CD4-positive, alpha-beta memory T cell (primary cell): ENCODE measurements at regions not wholly inside any gene's neighbourhood (a gene's known extent, or its start where the extent isn't known, plus 50 kb on each side); places are given as distances from the start of the nearest gene placed in this dataset.
"Not testable (repeated sequence)": the region's sequence is repeated elsewhere in the genome, so short reads cannot be mapped to it uniquely, and the experiment has no call there.

Source experiments
- CTCF ChIA-PET: fragments of 350-600 bp; sonication (Branson Sonifier 250); formaldehyde crosslinking; loops from one replicate; lab custom pipeline; 2021; ENCODE audit warnings: inconsistent platforms; ENCODE audit not compliant: partially characterized antibody; lab: Charles Lee
- POLR2A ChIA-PET: fragments of 350-600 bp; sonication (Branson Sonifier 250); formaldehyde crosslinking; loops from one replicate; lab custom pipeline; 2021; ENCODE audit not compliant: partially characterized antibody; lab: Charles Lee
- DNase-seq, 5 donors: peaks; one replicate each; pipeline versions ENCODE4 v3.0.0 to v3.0.0-alpha.2; 2020 to 2022; ENCODE audit warnings: mixed read lengths in 1 of 5
- H3K27ac ChIP-seq: one replicate; pipeline ENCODE4 v1.7.0; 2013; ENCODE audit warnings: low read depth, low read length
- H3K27me3 ChIP-seq: 2 replicates; pipeline ENCODE4 v1.7.0; 2013; ENCODE audit warnings: mild to moderate bottlenecking, low read length, moderate library complexity; ENCODE audit not compliant: insufficient read depth
- H3K36me3 ChIP-seq: 2 replicates; pipeline ENCODE4 v1.7.0; 2013; ENCODE audit warnings: mild to moderate bottlenecking, low read length, moderate library complexity; ENCODE audit not compliant: insufficient read depth
- H3K4me1 ChIP-seq: 2 replicates; pipeline ENCODE4 v1.7.0; 2013; ENCODE audit warnings: mild to moderate bottlenecking, low read length, moderate library complexity; ENCODE audit not compliant: insufficient read depth
- H3K4me3 ChIP-seq, 2 donors: one replicate each; pipeline ENCODE4 v1.7.0; 2013; ENCODE audit warnings: low read length in 2 of 2, mild to moderate bottlenecking in 1 of 2
- H3K9me3 ChIP-seq, 2 donors: one replicate each; pipeline ENCODE4 v1.7.0; 2013; ENCODE audit warnings: low read length in 2 of 2, control low read depth in 1 of 2; ENCODE audit not compliant: control insufficient read depth in 1 of 2
- H3K27ac Mint-ChIP-seq, 7 donors: one replicate each; pipeline ENCODE4 v1.8.0; 2020 to 2021; ENCODE audit warnings: mixed read lengths in 7 of 7, mild to moderate bottlenecking in 6 of 7, inconsistent platforms in 3 of 7, moderate library complexity in 3 of 7
- H3K27me3 Mint-ChIP-seq, 2 donors: one replicate each; pipeline ENCODE4 v1.8.0; 2020 to 2021; ENCODE audit warnings: mixed read lengths in 2 of 2
- H3K36me3 Mint-ChIP-seq, 2 donors: one replicate each; pipeline ENCODE4 v1.8.0; 2020 to 2021; ENCODE audit warnings: mixed read lengths in 2 of 2, inconsistent platforms in 1 of 2, mild to moderate bottlenecking in 1 of 2
- H3K4me1 Mint-ChIP-seq, 4 donors: one replicate each; pipeline ENCODE4 v1.8.0; 2020 to 2021; ENCODE audit warnings: mixed read lengths in 4 of 4, mild to moderate bottlenecking in 1 of 4
- H3K4me3 Mint-ChIP-seq, 8 donors: one replicate each; pipeline ENCODE4 v1.8.0; 2020 to 2021; ENCODE audit warnings: mixed read lengths in 8 of 8, mild to moderate bottlenecking in 7 of 8, moderate library complexity in 6 of 8, inconsistent platforms in 3 of 8
- H3K9me3 Mint-ChIP-seq, 8 donors: one replicate each; pipeline ENCODE4 v1.8.0; 2020 to 2021; ENCODE audit warnings: mixed read lengths in 8 of 8, mild to moderate bottlenecking in 5 of 8, inconsistent platforms in 3 of 8, moderate library complexity in 1 of 8
- intact Hi-C: fragments of 100-400 bp; cut with micrococcal nuclease; formaldehyde crosslinking; loops from one replicate; pipeline ENCODE4 v1.15.1; 2023

DNA sequence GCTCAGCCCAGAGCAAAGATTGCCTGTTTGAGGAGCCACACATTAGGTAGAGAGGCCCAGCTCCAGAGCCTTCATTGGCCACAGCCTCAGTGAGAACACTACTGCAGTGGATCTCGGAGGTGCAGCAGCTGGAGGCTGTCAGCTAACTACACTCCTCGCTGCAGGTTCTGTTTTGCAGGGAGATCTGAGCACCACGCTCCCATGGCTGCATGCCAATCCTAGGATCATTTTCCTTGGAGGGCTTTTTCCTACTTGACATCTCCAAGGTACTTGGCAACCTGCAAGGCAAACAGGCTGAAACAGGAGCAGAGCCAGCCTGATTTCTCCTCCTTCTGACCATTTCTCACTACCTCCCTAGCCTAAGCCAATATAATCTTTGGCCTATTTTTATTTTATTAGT is 69.2 kb downstream of the ASCL1 start:
- H3K4me1 ChIP-seq, H3K27me3 ChIP-seq, H3K9me3 ChIP-seq, H3K36me3 ChIP-seq, H3K4me3 Mint-ChIP-seq, H3K36me3 Mint-ChIP-seq, H3K27ac ChIP-seq, intact Hi-C loops, DNase-seq, H3K4me3 ChIP-seq, H3K9me3 Mint-ChIP-seq, H3K4me1 Mint-ChIP-seq, POLR2A ChIA-PET, H3K27me3 Mint-ChIP-seq, H3K27ac Mint-ChIP-seq, CTCF ChIA-PET: not testable (repeated sequence)

DNA sequence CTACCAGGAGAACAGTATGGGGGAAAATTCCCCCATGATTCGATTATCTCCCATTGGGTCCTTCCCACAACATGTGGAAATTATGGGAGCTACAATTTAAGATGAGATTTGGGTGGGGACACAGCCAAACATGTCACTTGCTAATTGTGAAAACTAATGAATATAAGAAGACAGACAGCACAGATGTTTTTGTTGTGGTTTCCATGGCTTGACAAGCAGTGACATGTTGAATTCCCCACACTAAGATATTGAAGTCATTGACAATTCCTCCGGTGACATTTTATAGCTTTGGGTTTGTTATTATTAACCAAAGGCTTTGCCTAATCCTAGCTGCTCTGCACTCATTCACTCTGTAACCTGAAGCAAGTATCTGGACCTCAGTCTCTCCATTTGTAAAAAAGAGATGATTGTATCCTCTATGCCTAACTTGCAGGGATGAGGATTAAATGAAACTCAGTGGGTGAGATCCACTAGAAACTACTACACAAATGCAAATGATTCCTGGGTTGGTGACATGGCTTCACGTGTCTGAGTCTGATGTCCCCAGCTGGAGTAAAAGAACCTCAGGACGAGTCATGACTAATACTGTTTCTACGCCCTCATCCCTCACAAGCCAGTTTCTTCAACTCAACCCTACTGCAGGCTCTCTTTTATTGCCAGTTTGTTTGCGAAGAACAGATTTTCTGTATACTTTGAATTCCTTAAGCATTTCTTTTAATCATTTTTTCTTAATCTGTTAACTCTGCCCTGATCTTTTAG is 71.6 kb downstream of the ASCL1 start:
- H3K9me3 Mint-ChIP-seq = peaks cover 0 to 6% (median 2%) of the 10 kb centered on the region in 8 donors
- ChIA-PET CTCF (no interaction called here), POLR2A (no interaction called here)
- intact Hi-C loops = no loop called here
- Histone ChIP-seq H3K4me1 (no peaks in the 10 kb centered on the region), H3K36me3 (no peaks in the 10 kb centered on the region), H3K27ac (no peak overlapping the region), H3K4me3 (no peak overlapping the region), H3K27me3 (no peaks in the 10 kb centered on the region), H3K9me3 (no peaks in the 10 kb centered on the region)
- no peaks in the 10 kb centered on the region for H3K4me1 Mint-ChIP-seq
- no peak overlapping the region for H3K4me3 Mint-ChIP-seq
- no peaks in the 10 kb centered on the region for H3K36me3 Mint-ChIP-seq
- no peaks in the 10 kb centered on the region for H3K27me3 Mint-ChIP-seq
- DNase-seq = no peak
- no peak overlapping the region for H3K27ac Mint-ChIP-seq

DNA sequence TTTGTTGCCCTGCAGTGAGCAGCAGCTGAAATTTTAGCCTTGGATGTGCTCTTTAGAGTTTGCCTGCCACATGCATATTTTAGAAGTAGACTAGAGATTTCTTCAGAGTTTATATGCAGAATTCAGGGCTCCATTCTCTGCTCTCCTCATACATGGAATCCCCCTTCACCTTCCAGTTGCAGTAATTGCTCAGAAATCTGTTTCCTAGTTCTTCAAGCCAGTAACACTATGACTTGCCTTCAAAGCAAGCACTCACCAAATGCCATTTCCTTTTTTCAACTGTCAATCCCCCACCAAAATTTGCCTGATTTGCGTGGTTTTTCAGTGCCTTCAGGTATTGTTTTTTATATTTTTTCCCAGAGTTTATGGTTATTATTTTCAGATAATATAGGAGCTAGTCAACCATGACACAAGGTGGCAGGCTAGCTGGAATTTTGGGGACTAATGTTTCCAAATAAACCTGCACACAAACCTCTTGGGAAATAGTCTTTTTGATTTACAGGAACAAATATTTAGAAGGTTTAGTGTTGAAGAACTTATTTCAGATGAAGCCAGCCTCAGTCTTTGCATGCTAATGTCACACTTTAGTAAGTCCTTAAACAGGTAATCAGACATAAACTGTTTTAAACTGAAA is 79.2 kb downstream of the ASCL1 start:
- no peak overlapping the region for H3K27ac ChIP-seq
- no peaks in the 10 kb centered on the region for H3K27me3 ChIP-seq
- Mint-ChIP-seq H3K27me3 (peaks cover 0 to 3% of the 10 kb centered on the region in 2 donors), H3K9me3 (peaks cover 0 to 5% (median 0%) of the 10 kb centered on the region in 8 donors), H3K27ac (no peak overlapping the region), H3K36me3 (no peaks in the 10 kb centered on the region), H3K4me1 (no peaks in the 10 kb centered on the region), H3K4me3 (no peak overlapping the region)
- H3K36me3 ChIP-seq = no peaks in the 10 kb centered on the region
- H3K9me3 ChIP-seq = no peaks in the 10 kb centered on the region
- POLR2A ChIA-PET = no interaction called here
- no peak overlapping the region for H3K4me3 ChIP-seq
- intact Hi-C loops = no loop called here
- CTCF ChIA-PET = no interaction called here
- no peaks in the 10 kb centered on the region for H3K4me1 ChIP-seq
- DNase-seq = no peak

DNA sequence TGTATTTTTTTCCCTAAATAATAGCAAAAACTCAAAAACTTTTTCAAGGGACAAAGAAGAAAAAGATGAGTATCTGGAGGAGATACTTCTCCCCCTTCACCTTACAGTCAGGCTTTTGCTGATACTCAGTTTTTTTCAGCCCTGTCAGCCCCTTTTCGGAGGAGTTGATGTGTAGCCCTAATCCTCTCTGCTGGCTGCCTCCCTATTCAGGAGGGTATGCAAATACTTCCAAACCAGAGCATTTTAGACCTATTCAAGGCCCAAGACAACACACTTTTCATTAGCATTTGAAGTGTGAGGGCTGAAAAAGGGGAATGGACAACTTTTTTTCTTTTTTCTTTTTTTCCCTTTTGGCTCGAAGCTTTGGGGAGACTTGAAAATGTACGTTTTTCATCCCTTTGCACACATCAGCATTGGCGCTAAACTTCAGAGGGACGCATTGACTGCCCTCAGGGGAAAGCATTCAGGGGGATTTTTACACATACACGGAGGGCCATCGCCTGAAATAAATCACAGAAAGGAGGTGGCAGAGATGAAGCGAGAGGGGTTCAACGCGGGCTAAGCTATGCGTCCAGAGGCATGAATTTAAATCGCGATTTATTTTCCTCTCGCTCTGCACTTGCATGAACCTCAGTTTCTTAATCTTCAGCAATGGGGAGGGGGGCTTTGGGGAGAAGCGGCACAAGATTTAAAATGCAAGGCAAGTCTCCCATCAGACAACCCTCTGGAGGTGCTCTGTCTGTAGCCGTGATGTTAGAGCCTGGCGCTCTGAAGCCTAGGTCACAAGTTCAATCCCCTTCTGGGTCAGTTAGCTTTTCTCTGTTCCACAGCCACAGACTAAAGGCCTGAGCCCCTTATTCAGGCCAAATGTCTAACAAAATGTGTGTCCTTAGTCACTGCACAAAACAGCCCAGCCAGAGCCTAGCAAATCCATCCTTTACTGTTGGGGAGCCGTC is 86.3 kb downstream of the ASCL1 start:
- Mint-ChIP-seq H3K36me3 (no peaks in the 10 kb centered on the region), H3K4me3 (peak overlapping the region in 1 of 8 donors; percentile 7), H3K4me1 (no peaks in the 10 kb centered on the region), H3K9me3 (peaks cover 0 to 4% (median 0%) of the 10 kb centered on the region in 8 donors), H3K27me3 (peaks cover 1 to 2% of the 10 kb centered on the region in 2 donors), H3K27ac (no peak overlapping the region)
- Histone ChIP-seq H3K9me3 (no peaks in the 10 kb centered on the region), H3K36me3 (no peaks in the 10 kb centered on the region), H3K27me3 (no peaks in the 10 kb centered on the region), H3K4me3 (no peak overlapping the region), H3K4me1 (no peaks in the 10 kb centered on the region), H3K27ac (no peak overlapping the region)
- intact Hi-C loops = no loop called here
- DNase-seq = no peak
- ChIA-PET POLR2A (no interaction called here), CTCF (no interaction called here)

DNA sequence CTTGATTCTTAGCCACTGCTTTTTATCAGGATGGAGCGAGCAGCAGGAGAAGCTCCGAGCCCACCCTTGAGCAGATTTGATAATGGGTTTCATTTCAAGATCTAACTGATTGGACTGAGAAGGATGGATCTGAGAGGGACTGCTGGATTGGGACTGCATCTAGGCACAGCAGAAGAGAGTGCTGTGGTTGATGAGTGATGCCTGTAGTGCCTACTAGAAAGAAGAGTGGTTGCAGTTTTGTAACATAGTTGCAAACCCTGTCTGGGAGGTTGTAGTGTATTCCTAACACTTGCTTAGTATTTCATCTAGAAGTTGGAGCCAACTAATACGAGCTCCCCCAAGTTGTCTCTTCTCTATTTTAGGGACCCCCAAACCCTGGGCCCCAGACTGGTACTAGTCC is 88.7 kb downstream of the ASCL1 start:
- Mint-ChIP-seq H3K4me3 (no peak overlapping the region), H3K9me3 (peaks cover 0 to 4% (median 0%) of the 10 kb centered on the region in 8 donors), H3K27ac (no peak overlapping the region), H3K36me3 (no peaks in the 10 kb centered on the region), H3K27me3 (peaks cover 0 to 2% of the 10 kb centered on the region in 2 donors), H3K4me1 (no peaks in the 10 kb centered on the region)
- Histone ChIP-seq H3K4me1 (no peaks in the 10 kb centered on the region), H3K9me3 (no peaks in the 10 kb centered on the region), H3K27ac (no peak overlapping the region), H3K27me3 (no peaks in the 10 kb centered on the region), H3K4me3 (no peak overlapping the region), H3K36me3 (no peaks in the 10 kb centered on the region)
- DNase-seq = no peak
- ChIA-PET CTCF (no interaction called here), POLR2A (no interaction called here)
- intact Hi-C loops = no loop called here

DNA sequence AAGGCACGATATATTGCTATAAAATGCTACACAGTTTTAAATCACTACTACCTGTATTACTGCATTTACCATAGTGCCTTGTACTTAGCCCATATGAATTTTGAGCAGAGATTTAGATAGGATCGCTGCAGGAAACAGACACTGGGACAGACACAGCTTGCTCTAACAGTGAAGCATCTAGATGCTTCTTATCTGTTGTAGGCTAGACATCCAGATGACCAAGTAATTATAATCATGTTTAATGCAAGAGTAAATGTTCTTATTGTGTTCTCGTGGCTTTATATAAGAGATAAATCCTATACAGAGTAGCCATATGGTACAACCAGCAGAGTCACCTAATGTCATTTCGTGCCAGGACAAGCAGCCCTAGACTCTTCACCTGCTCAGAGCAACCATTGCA is 92.8 kb downstream of the ASCL1 start:
- ChIA-PET CTCF (no interaction called here), POLR2A (no interaction called here)
- Histone ChIP-seq H3K4me3 (no peak overlapping the region), H3K4me1 (no peaks in the 10 kb centered on the region), H3K36me3 (no peaks in the 10 kb centered on the region), H3K27me3 (no peaks in the 10 kb centered on the region), H3K9me3 (no peaks in the 10 kb centered on the region), H3K27ac (no peak overlapping the region)
- no peaks in the 10 kb centered on the region for H3K4me1 Mint-ChIP-seq
- H3K27me3 Mint-ChIP-seq = peaks cover 0 to 2% of the 10 kb centered on the region in 2 donors
- no peak for DNase-seq
- H3K27ac Mint-ChIP-seq = no peak overlapping the region
- H3K36me3 Mint-ChIP-seq = no peaks in the 10 kb centered on the region
- intact Hi-C loops = no loop called here
- H3K4me3 Mint-ChIP-seq = no peak overlapping the region
- H3K9me3 Mint-ChIP-seq = peaks cover 0 to 4% (median 0%) of the 10 kb centered on the region in 8 donors

DNA sequence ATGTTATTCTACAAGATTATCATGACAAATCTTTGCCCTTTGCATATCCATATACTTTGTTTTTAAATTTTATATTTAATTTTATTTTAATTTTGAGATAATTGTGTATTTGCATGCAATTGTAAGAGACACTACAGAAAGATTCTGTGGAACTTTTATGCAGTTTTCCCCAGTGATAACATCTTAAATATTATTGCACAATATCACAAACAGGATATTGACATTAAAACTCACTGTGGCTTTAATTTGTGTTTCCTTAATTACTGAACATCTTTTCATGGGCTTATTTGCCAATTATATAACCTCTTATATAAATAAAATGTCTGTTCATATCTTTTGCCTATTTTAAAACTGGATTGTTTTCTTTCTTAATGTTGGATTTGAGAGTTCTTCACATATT is 95.6 kb downstream of the ASCL1 start:
- Mint-ChIP-seq H3K4me1 (no peaks in the 10 kb centered on the region), H3K27ac (no peak overlapping the region), H3K9me3 (peaks cover 0 to 7% (median under 1%) of the 10 kb centered on the region in 8 donors), H3K36me3 (no peaks in the 10 kb centered on the region), H3K27me3 (no peaks in the 10 kb centered on the region), H3K4me3 (no peak overlapping the region)
- no peaks in the 10 kb centered on the region for H3K27me3 ChIP-seq
- no peaks in the 10 kb centered on the region for H3K36me3 ChIP-seq
- CTCF ChIA-PET = no interaction called here
- no peaks in the 10 kb centered on the region for H3K9me3 ChIP-seq
- H3K27ac ChIP-seq = no peak overlapping the region
- no peaks in the 10 kb centered on the region for H3K4me1 ChIP-seq
- POLR2A ChIA-PET = no interaction called here
- intact Hi-C loops = no loop called here
- no peak for DNase-seq
- H3K4me3 ChIP-seq = no peak overlapping the region
